Neuron (in vitro differentiated cells): ENCODE measurements at regions not wholly inside any gene's neighbourhood (a gene's known extent, or its start where the extent isn't known, plus 50 kb on each side); places are given as distances from the start of the nearest gene placed in this dataset.

Source experiments
- H2AFZ ChIP-seq: one replicate; pipeline ENCODE4 v1.6.1; 2013; ENCODE audit warnings: low read depth, mild to moderate bottlenecking, inconsistent platforms, low read length, moderate library complexity
- H3K27me3 ChIP-seq: one replicate; pipeline ENCODE4 v1.6.1; 2013; ENCODE audit warnings: low read length; ENCODE audit not compliant: insufficient read depth
- H3K36me3 ChIP-seq: one replicate; pipeline ENCODE4 v1.6.1; 2013; ENCODE audit warnings: low read length; ENCODE audit not compliant: insufficient read depth
- H3K4me1 ChIP-seq: one replicate; pipeline ENCODE4 v1.6.1; 2013; ENCODE audit warnings: low read length; ENCODE audit not compliant: insufficient read depth
- H3K4me3 ChIP-seq: 2 replicates; pipeline ENCODE4 v1.5.1; 2013; ENCODE audit warnings: mild to moderate bottlenecking, low read length, moderate library complexity
- H3K9me3 ChIP-seq: one replicate; pipeline ENCODE4 v1.6.1; 2013; ENCODE audit warnings: low read length

DNA sequence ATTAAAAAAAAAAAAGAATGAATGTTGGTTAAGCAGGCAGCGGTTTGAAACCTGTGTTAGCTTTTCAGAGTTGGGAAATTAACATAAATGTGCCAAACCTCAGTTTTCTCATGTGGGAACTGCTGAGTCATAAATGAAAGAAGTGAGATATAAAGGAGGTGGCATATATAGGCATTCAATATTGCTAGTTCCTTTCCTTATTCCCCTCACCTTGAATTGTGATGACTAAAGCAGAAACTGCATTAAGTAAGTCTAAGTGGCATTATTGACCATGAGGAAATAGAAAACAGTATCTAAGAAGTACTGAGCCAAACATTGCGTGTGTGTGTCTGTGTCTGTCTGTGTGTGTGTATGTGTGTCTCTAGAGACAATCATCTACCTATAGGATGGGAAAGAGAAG lies 691.2 kb downstream of the TLR4 start:
- Histone ChIP-seq H2AFZ (no peak overlapping the region), H3K27me3 (no peaks in the 10 kb centered on the region), H3K36me3 (no peaks in the 10 kb centered on the region), H3K4me1 (no peaks in the 10 kb centered on the region), H3K4me3 (no peak overlapping the region), H3K9me3 (no peaks in the 10 kb centered on the region)

DNA sequence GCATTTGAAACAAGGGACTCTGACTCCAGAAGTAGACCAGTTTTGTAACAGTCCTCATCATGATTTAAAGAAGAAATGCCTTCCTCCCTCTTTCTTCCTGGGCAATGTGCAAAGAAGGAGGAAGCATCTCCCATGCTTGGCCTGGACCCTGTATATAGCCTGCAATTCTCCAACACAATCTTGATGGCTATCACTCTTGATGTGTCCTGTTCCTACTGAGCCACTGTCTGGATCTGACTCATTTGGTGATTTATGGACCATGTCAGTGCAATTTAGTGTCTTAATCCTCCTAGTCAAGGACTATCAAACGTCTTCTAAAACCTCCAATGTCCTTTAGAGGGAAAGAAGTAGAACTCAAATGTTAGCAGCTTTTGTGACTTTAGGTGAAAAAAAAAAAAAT lies 697.3 kb downstream of the TLR4 start:
- no peak overlapping the region for H2AFZ ChIP-seq
- H3K4me1 ChIP-seq: no peaks in the 10 kb centered on the region
- no peaks in the 10 kb centered on the region for H3K9me3 ChIP-seq
- no peak overlapping the region for H3K4me3 ChIP-seq
- H3K36me3 ChIP-seq: no peaks in the 10 kb centered on the region
- no peaks in the 10 kb centered on the region for H3K27me3 ChIP-seq

DNA sequence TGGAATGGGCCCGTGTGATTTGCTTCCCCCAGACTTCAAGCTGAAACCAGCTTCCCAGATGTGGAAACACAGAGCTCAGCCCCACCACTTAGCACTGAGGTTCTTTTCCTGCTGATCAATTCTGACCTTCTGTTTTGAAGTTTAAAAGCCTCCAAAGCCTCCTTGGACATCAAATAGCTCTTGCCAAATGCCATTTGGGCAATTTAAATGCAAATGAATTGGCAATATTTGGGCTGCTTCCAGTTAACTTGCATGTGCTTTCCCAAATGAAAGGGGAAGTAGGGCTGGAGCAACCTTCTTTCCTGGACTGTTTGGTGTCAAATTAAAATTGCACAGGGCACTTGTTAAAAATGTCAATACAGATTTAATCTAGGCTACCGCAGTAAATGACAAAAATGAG lies 710.5 kb downstream of the TLR4 start:
- Histone ChIP-seq H2AFZ (no peak overlapping the region), H3K4me1 (no peaks in the 10 kb centered on the region), H3K4me3 (no peak overlapping the region), H3K36me3 (no peaks in the 10 kb centered on the region), H3K9me3 (no peaks in the 10 kb centered on the region), H3K27me3 (no peaks in the 10 kb centered on the region)

DNA sequence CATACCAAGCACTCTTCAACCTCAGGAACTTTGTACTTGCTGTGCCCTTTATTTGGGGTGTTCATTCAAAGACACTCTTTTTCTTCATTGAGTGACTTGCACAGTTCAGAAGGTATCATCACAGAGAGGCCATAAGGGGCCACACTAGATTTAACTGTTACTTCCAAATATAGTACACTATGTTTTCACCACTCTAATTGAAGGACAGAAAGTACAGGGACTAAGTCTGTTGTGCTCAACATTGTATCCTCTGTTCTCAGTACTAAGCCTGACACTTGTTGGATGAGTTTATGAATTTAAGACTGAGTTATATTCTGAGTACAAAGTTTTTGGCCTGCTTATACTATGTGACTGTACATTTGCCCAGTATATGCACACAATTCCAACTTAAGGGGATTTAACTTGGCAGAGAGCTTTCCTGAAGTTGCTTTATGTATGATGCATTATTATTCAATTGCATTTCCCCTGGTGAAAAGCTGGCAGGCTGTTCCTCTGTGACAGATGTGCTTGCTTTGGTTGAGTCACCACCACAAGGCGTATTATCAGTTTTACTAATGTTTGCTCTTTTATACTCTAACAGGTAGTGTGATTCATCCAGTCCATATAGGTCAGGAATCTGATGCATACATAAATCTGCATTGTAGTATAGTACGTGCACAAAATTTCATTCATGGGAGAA lies 714.8 kb downstream of the TLR4 start:
- no peaks in the 10 kb centered on the region for H3K9me3 ChIP-seq
- H3K4me1 ChIP-seq: no peaks in the 10 kb centered on the region
- H2AFZ ChIP-seq: no peak overlapping the region
- H3K4me3 ChIP-seq: no peak overlapping the region
- no peaks in the 10 kb centered on the region for H3K36me3 ChIP-seq
- H3K27me3 ChIP-seq: no peaks in the 10 kb centered on the region

DNA sequence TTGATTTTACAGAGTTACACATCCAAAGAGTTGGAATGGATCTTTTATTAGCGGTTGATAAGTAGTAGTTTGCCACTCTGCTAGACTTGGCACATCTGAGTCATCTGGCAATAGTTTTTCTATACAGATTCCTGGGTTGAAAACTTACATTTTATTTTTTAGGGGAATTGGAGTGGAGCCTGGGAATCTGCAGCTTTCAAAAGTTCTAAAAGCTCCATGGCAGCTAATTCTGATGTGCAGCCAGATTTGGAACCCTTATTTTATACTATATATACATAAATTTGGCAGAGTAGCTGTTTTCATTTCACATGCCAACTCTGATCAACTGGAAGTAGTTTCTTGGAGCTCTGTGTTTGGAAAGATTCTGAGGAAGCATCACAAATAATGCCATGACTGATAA lies 715.5 kb downstream of the TLR4 start:
- no peaks in the 10 kb centered on the region for H3K36me3 ChIP-seq
- no peak overlapping the region for H3K4me3 ChIP-seq
- no peaks in the 10 kb centered on the region for H3K9me3 ChIP-seq
- no peaks in the 10 kb centered on the region for H3K4me1 ChIP-seq
- H2AFZ ChIP-seq: no peak overlapping the region
- no peaks in the 10 kb centered on the region for H3K27me3 ChIP-seq

DNA sequence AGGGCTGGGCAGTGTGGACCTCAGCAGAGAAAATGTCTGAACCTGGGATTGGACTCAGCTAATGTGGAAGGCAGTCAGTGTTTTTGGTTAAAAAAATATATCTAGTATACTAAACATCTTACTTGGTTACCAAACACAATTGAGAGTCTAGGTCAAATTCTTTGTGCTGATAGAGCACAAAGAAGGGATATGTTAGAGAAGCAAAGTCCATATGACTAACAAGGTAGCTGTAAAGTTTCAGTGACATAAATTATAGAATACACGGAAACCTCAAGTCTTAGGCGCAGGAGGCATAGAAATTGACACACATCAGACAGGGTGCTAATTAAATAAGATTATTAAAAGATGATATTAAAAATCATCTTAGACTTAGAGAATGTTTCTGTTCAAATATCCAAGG lies 718.3 kb downstream of the TLR4 start:
- H3K27me3 ChIP-seq: no peaks in the 10 kb centered on the region
- H3K4me3 ChIP-seq: no peak overlapping the region
- H2AFZ ChIP-seq: no peak overlapping the region
- H3K36me3 ChIP-seq: no peaks in the 10 kb centered on the region
- H3K9me3 ChIP-seq: no peaks in the 10 kb centered on the region
- no peaks in the 10 kb centered on the region for H3K4me1 ChIP-seq

DNA sequence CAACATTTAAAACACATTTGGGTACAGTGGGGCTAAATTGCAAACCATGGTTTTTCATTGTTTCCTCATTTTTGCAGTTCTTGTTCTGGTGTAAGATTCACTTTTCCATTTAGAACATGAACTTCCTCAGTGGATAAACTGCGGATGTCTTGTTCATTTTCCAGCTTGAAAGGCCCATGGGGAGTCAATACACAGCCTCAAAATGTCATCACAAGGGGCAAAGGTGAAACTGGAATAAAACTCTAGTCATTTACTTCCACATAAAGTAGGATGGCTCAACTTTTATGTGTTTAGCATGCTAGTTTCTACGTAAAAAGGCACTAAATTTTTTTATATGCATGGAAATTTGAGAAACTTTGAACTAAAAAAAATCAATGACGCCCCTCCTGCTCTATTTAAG lies 718.8 kb downstream of the TLR4 start:
- Histone ChIP-seq H3K9me3 (no peaks in the 10 kb centered on the region), H3K36me3 (no peaks in the 10 kb centered on the region), H3K4me1 (no peaks in the 10 kb centered on the region), H2AFZ (no peak overlapping the region), H3K4me3 (no peak overlapping the region), H3K27me3 (no peaks in the 10 kb centered on the region)

DNA sequence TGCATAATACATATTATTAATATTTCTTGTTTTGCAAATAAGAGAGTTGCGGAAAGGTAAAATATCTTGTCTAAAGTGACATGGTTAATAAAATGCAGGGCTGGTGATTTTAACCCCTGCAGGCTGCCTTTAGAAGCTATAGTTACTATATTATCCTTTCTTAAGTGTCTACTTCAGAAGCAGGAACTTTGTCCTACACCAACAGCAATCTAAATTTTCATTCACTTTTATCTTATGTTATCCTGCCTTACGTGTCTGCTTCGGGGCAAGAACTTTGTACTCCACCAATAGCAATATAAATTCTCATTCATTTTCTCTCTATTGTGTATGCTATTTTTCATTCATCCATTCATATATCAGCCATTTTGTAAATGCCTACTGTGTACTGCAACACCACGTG lies 719.5 kb downstream of the TLR4 start:
- H3K4me3 ChIP-seq: no peak overlapping the region
- H3K36me3 ChIP-seq: no peaks in the 10 kb centered on the region
- no peak overlapping the region for H2AFZ ChIP-seq
- no peaks in the 10 kb centered on the region for H3K4me1 ChIP-seq
- no peaks in the 10 kb centered on the region for H3K27me3 ChIP-seq
- no peaks in the 10 kb centered on the region for H3K9me3 ChIP-seq

DNA sequence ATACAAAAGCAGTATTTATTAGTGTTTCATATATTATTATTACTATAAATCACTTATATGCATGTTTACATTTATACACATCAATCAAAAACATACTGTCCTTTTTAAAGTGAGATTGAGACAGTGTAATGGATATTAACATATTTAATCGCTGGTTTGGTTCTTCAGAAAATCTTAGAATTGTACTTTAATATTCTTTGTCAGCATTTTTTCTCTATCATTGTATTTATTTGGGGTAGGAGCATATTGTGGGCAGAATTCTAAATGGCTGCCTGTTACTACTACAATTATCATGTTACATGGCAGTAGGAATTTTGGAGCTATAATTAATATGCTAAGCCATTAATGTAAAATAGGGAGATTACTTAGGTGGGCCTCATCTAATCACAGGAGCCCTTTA lies 722.6 kb downstream of the TLR4 start:
- no peaks in the 10 kb centered on the region for H3K27me3 ChIP-seq
- no peak overlapping the region for H2AFZ ChIP-seq
- no peak overlapping the region for H3K4me3 ChIP-seq
- H3K4me1 ChIP-seq: no peaks in the 10 kb centered on the region
- H3K36me3 ChIP-seq: no peaks in the 10 kb centered on the region
- H3K9me3 ChIP-seq: no peaks in the 10 kb centered on the region

DNA sequence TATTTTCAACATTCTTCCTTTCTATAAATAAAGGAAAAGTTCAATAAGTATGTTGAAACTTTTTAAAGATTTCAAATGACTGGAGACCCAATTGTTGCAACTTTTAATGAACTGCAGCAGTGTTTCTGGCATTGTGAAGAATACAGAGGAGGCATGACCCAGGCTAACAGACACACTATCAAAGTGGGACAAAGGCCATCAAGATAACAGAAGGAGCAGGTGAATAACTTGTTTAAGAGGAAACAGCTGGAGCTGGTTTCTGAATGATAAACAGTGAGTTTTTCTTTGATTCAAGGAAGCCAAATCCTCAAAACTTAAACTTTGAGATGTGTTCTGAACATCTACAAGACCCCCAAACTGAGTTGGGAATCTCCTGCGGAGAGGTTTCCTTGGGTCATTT lies 734.6 kb downstream of the TLR4 start:
- Histone ChIP-seq H3K4me1 (no peaks in the 10 kb centered on the region), H3K9me3 (no peaks in the 10 kb centered on the region), H3K4me3 (no peak overlapping the region), H2AFZ (no peak overlapping the region), H3K27me3 (no peaks in the 10 kb centered on the region), H3K36me3 (no peaks in the 10 kb centered on the region)

DNA sequence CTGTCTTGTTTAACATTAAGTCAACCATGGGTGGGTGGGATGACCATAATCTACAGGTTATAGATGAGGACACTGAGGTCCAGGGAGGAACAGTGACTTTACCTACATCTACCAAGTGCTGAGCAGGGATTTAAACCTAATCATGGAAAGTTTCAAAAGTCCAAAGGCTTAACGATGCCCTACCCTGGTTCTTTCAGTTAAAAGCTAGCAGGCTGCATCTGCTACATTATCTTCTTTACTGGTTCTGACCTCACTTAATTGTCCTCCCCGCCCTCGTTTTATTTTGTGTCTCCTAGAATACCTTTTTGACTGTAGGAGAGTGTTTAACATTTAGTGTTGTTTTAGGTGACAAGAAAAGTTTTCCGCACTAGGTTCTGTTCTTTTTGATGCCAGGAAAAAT lies 735.2 kb downstream of the TLR4 start:
- Histone ChIP-seq H3K4me3 (no peak overlapping the region), H3K36me3 (no peaks in the 10 kb centered on the region), H3K4me1 (no peaks in the 10 kb centered on the region), H3K27me3 (no peaks in the 10 kb centered on the region), H3K9me3 (no peaks in the 10 kb centered on the region), H2AFZ (no peak overlapping the region)

DNA sequence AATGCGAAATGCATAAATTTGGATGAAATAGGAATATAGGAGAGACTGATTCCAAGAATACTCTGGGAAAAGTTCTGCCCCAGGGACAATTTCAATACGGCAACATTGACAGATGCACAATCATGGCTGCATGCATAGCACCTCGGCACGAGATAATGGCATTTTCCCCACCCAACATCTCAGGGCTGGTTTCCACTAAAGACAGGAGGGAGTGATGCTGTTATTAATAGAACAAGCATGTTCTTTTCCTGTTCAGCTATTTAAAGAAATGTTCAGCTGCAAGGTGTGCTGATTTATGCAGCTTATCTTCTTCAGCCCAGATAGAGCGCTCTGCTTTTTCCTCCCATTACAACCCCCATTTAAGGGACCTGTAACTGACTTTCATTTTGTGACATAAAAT lies 740.2 kb downstream of the TLR4 start:
- Histone ChIP-seq H2AFZ (no peak overlapping the region), H3K36me3 (no peaks in the 10 kb centered on the region), H3K4me1 (no peaks in the 10 kb centered on the region), H3K4me3 (no peak overlapping the region), H3K27me3 (no peaks in the 10 kb centered on the region), H3K9me3 (no peaks in the 10 kb centered on the region)

DNA sequence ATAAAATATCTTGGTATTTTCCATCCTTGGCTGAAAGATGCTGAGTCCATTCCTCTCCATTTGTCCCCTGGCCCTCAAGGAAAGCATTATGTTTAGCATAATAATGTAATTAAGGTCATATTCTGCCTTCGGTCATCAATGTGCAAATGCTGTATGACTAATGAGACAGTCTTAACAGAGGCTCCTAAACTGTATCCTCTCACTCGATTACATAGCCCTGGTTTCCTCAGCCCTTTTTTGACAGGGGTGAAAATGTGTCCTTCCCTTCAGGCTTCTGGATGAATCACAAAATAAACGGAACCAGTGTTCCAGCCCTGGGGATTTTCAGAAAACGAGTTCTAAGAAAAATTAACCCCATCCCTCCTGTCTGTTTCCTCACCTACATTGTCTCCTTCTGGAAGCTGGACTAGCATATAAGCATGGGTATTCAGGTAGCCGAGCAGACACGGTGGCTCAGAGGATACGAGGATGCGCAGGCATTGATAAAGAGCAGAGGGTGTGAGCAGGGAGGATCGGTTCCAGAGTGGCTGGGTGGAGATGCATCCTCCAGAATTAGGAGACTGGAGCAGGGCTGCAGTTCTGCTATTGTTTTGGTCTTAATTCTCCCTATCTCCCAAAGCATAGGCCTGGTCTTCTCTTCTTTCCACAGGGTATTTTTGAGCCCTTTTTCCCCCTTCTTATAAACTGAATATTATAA lies 742.9 kb downstream of the TLR4 start:
- H3K4me1 ChIP-seq: no peaks in the 10 kb centered on the region
- H3K4me3 ChIP-seq: no peak overlapping the region
- H3K36me3 ChIP-seq: no peaks in the 10 kb centered on the region
- H3K9me3 ChIP-seq: no peaks in the 10 kb centered on the region
- no peak overlapping the region for H2AFZ ChIP-seq
- H3K27me3 ChIP-seq: no peaks in the 10 kb centered on the region

DNA sequence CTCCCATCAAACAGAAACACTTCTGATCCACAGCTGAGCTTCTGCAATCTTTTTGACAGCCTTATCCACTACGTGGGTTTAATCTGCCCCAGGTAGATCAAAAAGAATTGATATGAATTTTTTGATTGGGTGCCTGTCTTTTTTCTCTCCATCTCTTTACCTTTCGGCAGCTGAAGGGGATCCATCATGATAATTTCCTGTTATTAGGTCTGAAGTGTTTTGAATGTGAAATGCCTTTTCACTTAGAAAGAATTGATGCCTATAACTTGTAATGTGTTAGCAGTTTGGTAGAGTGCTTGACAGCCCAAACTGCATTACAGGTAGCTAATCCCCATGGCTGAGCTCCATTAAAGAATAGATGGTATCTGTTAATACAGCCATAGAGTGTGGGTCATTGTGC lies 745.4 kb downstream of the TLR4 start:
- Histone ChIP-seq H3K9me3 (no peaks in the 10 kb centered on the region), H3K36me3 (no peaks in the 10 kb centered on the region), H3K4me3 (no peak overlapping the region), H3K4me1 (no peaks in the 10 kb centered on the region), H3K27me3 (no peaks in the 10 kb centered on the region), H2AFZ (no peak overlapping the region)
